Activated naive CD4-positive, alpha-beta T cell treated with anti-CD3 and anti-CD28 coated beads for 36 hours (primary cell): ENCODE measurements at regions not wholly inside any gene's neighbourhood (a gene's known extent, or its start where the extent isn't known, plus 50 kb on each side); places are given as distances from the start of the nearest gene placed in this dataset.

Experiments
- CTCF ChIA-PET: fragments of 350-600 bp; sonication (Branson Sonifier 250); formaldehyde crosslinking; loops from one replicate; lab custom pipeline; 2021; ENCODE audit warnings: antibody characterized with exemption; lab: Charles Lee
- DNase-seq: peaks from one replicate; pipeline ENCODE4 v3.0.0-alpha.2; 2020
- H3K27ac Mint-ChIP-seq: one replicate; pipeline ENCODE4 v1.8.0; 2021; ENCODE audit warnings: mild to moderate bottlenecking, mixed read lengths
- H3K27me3 Mint-ChIP-seq: one replicate; pipeline ENCODE4 v1.8.0; 2021; ENCODE audit warnings: low read depth, mixed read lengths
- H3K36me3 Mint-ChIP-seq: one replicate; pipeline ENCODE4 v1.8.0; 2021; ENCODE audit warnings: low read depth, mixed read lengths
- H3K4me1 Mint-ChIP-seq: one replicate; pipeline ENCODE4 v1.8.0; 2021; ENCODE audit warnings: low read depth, mixed read lengths
- H3K4me3 Mint-ChIP-seq: one replicate; pipeline ENCODE4 v1.8.0; 2021; ENCODE audit warnings: mild to moderate bottlenecking, moderate library complexity, mixed read lengths
- H3K9me3 Mint-ChIP-seq: one replicate; pipeline ENCODE4 v1.8.0; 2021; ENCODE audit warnings: mixed read lengths
- intact Hi-C: fragments of 100-400 bp; cut with micrococcal nuclease; formaldehyde crosslinking; loops from one replicate; pipeline ENCODE4 v1.15.1; 2023

GRCh38 chr3:154729741-154730140 is 299.8 kb upstream of the GPR149 start:
- CTCF ChIA-PET, result no interaction called here

GRCh38 chr3:154728285-154728684 is 298.3 kb upstream of the GPR149 start:
- intact Hi-C loops, result no loop called here
- Mint-ChIP-seq H3K9me3 (no peaks in the 10 kb centered on the region), H3K36me3 (no peaks in the 10 kb centered on the region), H3K27me3 (no peaks in the 10 kb centered on the region), H3K27ac (no peak overlapping the region), H3K4me1 (no peaks in the 10 kb centered on the region), H3K4me3 (no peak overlapping the region)
- CTCF ChIA-PET, result no interaction called here
- no peak for DNase-seq

More at GRCh38 chr3:154729741-154730140, 299.8 kb upstream of the GPR149 start:
- H3K36me3 Mint-ChIP-seq, result no peaks in the 10 kb centered on the region
- H3K27ac Mint-ChIP-seq, result no peak overlapping the region
- no peak overlapping the region for H3K4me3 Mint-ChIP-seq
- no peaks in the 10 kb centered on the region for H3K4me1 Mint-ChIP-seq
- no peaks in the 10 kb centered on the region for H3K27me3 Mint-ChIP-seq
- no peaks in the 10 kb centered on the region for H3K9me3 Mint-ChIP-seq
- DNase-seq, result no peak
- intact Hi-C loops, result no loop called here

DNA sequence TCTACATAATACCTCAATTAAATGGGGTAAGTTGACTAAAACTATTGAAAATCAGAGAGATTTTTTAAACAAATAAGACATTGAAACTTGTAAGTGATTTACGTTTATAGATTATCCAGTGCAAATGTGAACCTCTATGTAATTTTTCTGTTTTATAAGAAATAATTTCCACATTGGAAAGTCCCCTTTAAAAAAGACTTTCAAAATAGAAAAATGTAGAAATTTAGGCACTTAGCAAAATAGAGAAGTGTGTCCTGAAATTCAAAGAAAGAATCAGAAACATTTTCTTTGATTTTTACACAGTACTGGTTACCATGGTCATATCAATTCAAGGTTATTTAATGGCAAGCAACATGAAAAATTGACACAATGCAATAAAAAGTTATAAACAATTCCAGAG is 290.9 kb upstream of the GPR149 start:
- CTCF ChIA-PET, result no interaction called here
- H3K9me3 Mint-ChIP-seq, result peaks cover 2% of the 10 kb centered on the region
- intact Hi-C loops, result no loop called here
- H3K4me1 Mint-ChIP-seq, result no peaks in the 10 kb centered on the region
- no peak overlapping the region for H3K27ac Mint-ChIP-seq
- DNase-seq, result no peak
- H3K27me3 Mint-ChIP-seq, result peaks cover 1% of the 10 kb centered on the region
- no peaks in the 10 kb centered on the region for H3K36me3 Mint-ChIP-seq
- H3K4me3 Mint-ChIP-seq, result no peak overlapping the region

DNA sequence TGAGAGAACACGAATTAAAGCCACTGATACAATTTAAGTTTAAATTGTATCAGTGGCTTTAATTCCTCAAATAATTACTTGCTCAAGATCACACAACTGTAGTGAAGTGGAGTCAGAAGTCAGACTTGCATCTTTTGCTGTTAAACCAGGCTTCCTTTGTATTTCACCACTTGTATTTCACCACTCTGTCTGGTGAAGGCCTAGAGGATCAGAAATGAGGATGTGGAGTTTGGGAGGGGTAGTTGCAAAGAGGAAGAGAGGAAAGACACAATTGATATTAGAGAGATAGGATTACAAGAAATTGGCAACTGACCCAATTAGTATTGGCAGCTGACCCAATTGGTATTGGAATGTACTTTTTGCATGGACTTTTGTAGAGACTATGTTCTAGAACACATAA is 288.1 kb upstream of the GPR149 start:
- intact Hi-C loops, result no loop called here
- CTCF ChIA-PET, result no interaction called here
- DNase-seq, result no peak
- Mint-ChIP-seq H3K9me3 (no peaks in the 10 kb centered on the region), H3K27me3 (peaks cover 1% of the 10 kb centered on the region), H3K27ac (no peak overlapping the region), H3K4me3 (no peak overlapping the region), H3K36me3 (no peaks in the 10 kb centered on the region), H3K4me1 (no peaks in the 10 kb centered on the region)

DNA sequence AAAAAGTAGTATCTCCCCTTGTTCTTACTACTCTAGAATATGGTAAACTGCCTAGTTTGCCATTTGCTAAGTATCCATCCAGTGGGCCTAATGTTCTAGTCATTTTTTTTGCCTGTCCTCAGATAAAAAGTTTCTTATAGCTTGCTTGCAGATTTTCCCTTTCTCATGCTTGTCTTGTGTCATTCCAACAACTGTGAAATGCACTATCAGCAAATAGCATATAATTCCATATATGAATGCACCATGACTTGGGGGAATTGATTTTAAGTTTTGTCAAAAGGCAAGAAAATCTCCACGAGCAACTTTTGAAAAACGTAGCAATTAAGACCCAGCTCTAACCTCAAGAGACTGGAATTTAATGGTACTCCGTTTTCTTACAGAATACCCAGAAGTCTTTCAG is 286.2 kb upstream of the GPR149 start:
- no peak overlapping the region for H3K27ac Mint-ChIP-seq
- no peaks in the 10 kb centered on the region for H3K4me1 Mint-ChIP-seq
- intact Hi-C loops, result no loop called here
- DNase-seq, result no peak
- no peak overlapping the region for H3K4me3 Mint-ChIP-seq
- H3K27me3 Mint-ChIP-seq, result peaks cover 1% of the 10 kb centered on the region
- no peaks in the 10 kb centered on the region for H3K9me3 Mint-ChIP-seq
- CTCF ChIA-PET, result no interaction called here
- H3K36me3 Mint-ChIP-seq, result no peaks in the 10 kb centered on the region

GRCh38 chr3:154708554-154708953 is 278.6 kb upstream of the GPR149 start:
- H3K9me3 Mint-ChIP-seq, result peaks cover 6% of the 10 kb centered on the region
- H3K4me3 Mint-ChIP-seq, result no peak overlapping the region
- DNase-seq, result no peak
- H3K27ac Mint-ChIP-seq, result no peak overlapping the region
- intact Hi-C loops, result no loop called here
- no peaks in the 10 kb centered on the region for H3K27me3 Mint-ChIP-seq
- no peaks in the 10 kb centered on the region for H3K4me1 Mint-ChIP-seq
- CTCF ChIA-PET, result no interaction called here
- H3K36me3 Mint-ChIP-seq, result no peaks in the 10 kb centered on the region

- Mint-ChIP-seq H3K9me3 (no peaks in the 10 kb centered on the region), H3K36me3 (no peaks in the 10 kb centered on the region), H3K27ac (no peak overlapping the region), H3K27me3 (no peaks in the 10 kb centered on the region), H3K4me1 (no peaks in the 10 kb centered on the region), H3K4me3 (no peak overlapping the region)
- CTCF ChIA-PET, result no interaction called here
- intact Hi-C loops, result no loop called here
- no peak for DNase-seq
Measured at GRCh38 chr3:154701055-154701454, 271.1 kb upstream of the GPR149 start.

GRCh38 chr3:154690413-154690812 is 260.4 kb upstream of the GPR149 start:
- no peaks in the 10 kb centered on the region for H3K36me3 Mint-ChIP-seq
- no peak for DNase-seq
- intact Hi-C loops, result no loop called here
- no peaks in the 10 kb centered on the region for H3K4me1 Mint-ChIP-seq
- no peaks in the 10 kb centered on the region for H3K27me3 Mint-ChIP-seq
- no peak overlapping the region for H3K27ac Mint-ChIP-seq
- CTCF ChIA-PET, result no interaction called here
- no peaks in the 10 kb centered on the region for H3K9me3 Mint-ChIP-seq
- H3K4me3 Mint-ChIP-seq, result no peak overlapping the region

- CTCF ChIA-PET, result no interaction called here
- no peak overlapping the region for H3K27ac Mint-ChIP-seq
- intact Hi-C loops, result no loop called here
- peaks cover 6% of the 10 kb centered on the region for H3K9me3 Mint-ChIP-seq
- H3K27me3 Mint-ChIP-seq, result no peaks in the 10 kb centered on the region
- H3K4me1 Mint-ChIP-seq, result no peaks in the 10 kb centered on the region
- H3K4me3 Mint-ChIP-seq, result no peak overlapping the region
- no peak for DNase-seq
- no peaks in the 10 kb centered on the region for H3K36me3 Mint-ChIP-seq
Measured at GRCh38 chr3:154684440-154684839, 254.4 kb upstream of the GPR149 start.

GRCh38 chr3:154684021-154684420 is 254.0 kb upstream of the GPR149 start:
- intact Hi-C loops, result no loop called here
- Mint-ChIP-seq H3K27me3 (no peaks in the 10 kb centered on the region), H3K27ac (peak overlapping the region; percentile 44), H3K4me3 (no peak overlapping the region), H3K36me3 (no peaks in the 10 kb centered on the region), H3K4me1 (no peaks in the 10 kb centered on the region), H3K9me3 (peaks cover 6% of the 10 kb centered on the region)
- no peak for DNase-seq
- CTCF ChIA-PET, result no interaction called here

- H3K9me3 Mint-ChIP-seq, result peaks cover 4% of the 10 kb centered on the region
- no peak for DNase-seq
- no peaks in the 10 kb centered on the region for H3K27me3 Mint-ChIP-seq
- no peak overlapping the region for H3K27ac Mint-ChIP-seq
- CTCF ChIA-PET, result no interaction called here
- intact Hi-C loops, result no loop called here
- H3K4me3 Mint-ChIP-seq, result no peak overlapping the region
- no peaks in the 10 kb centered on the region for H3K36me3 Mint-ChIP-seq
- H3K4me1 Mint-ChIP-seq, result no peaks in the 10 kb centered on the region
Measured at GRCh38 chr3:154678041-154678654, 248.2 kb upstream of the GPR149 start.

DNA sequence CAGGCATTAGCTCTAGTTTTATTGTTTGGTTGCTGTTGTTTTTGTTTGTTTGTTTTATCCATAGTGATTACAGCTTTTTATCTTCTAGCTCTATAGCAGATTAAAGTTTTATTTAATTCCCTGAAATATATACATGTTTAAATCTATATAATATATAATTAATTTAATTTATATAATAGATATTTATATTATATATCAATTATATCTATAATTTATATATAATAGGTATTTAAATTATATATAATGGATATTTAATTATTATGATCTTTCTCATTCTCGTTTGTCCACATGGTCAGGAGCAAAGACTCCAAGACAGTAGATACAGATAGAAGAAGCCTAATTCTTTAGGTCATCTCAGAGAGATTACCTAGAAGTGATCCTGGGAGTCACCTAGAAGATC is 238.8 kb upstream of the GPR149 start:
- Mint-ChIP-seq H3K9me3 (peaks cover 2% of the 10 kb centered on the region), H3K4me3 (no peak overlapping the region), H3K27ac (no peak overlapping the region), H3K36me3 (no peaks in the 10 kb centered on the region), H3K4me1 (no peaks in the 10 kb centered on the region), H3K27me3 (no peaks in the 10 kb centered on the region)
- intact Hi-C loops, result no loop called here
- CTCF ChIA-PET, result no interaction called here
- DNase-seq, result no peak

DNA sequence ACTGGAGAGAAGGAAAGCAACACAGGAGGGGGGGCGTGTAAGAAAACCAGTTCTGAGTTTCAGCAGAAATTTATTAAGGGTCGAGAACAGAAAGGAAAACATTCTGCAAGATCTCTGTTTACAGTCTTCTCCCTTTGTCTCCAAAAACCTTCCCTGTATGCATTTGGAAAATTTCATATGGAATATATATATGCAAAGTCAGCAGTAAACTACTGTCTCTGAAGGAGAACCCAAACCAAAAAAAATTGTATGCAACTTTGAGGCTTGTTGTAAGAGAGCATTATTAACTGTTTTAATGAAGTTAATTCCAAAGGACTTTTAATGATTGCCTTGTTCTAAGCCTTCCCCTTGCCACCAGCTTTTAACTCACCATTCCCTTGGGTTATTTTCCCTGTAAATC is 238.2 kb upstream of the GPR149 start:
- H3K9me3 Mint-ChIP-seq, result peaks cover 2% of the 10 kb centered on the region
- H3K27ac Mint-ChIP-seq, result no peak overlapping the region
- DNase-seq, result no peak
- no peaks in the 10 kb centered on the region for H3K36me3 Mint-ChIP-seq
- H3K4me1 Mint-ChIP-seq, result no peaks in the 10 kb centered on the region
- CTCF ChIA-PET, result no interaction called here
- H3K4me3 Mint-ChIP-seq, result no peak overlapping the region
- intact Hi-C loops, result no loop called here
- H3K27me3 Mint-ChIP-seq, result no peaks in the 10 kb centered on the region

- intact Hi-C loops, result no loop called here
- H3K9me3 Mint-ChIP-seq, result no peaks in the 10 kb centered on the region
- H3K36me3 Mint-ChIP-seq, result no peaks in the 10 kb centered on the region
- CTCF ChIA-PET, result no interaction called here
- H3K4me1 Mint-ChIP-seq, result no peaks in the 10 kb centered on the region
- no peak for DNase-seq
- no peaks in the 10 kb centered on the region for H3K27me3 Mint-ChIP-seq
- no peak overlapping the region for H3K4me3 Mint-ChIP-seq
- no peak overlapping the region for H3K27ac Mint-ChIP-seq
Measured at GRCh38 chr3:154666542-154666941, 236.6 kb upstream of the GPR149 start.
